ENCODE measurements at regions not wholly inside any gene's neighbourhood (a gene's known extent, or its start where the extent isn't known, plus 50 kb on each side); places are given as distances from the start of the nearest gene placed in this dataset.
"Not testable (repeated sequence)": the region's sequence is repeated elsewhere in the genome, so short reads cannot be mapped to it uniquely, and the experiment has no call there.

GRCh38 chr12:114032801-114033200 lies 66.7 kb upstream of the RBM19 start:
- no peak for DNase-seq
- intact Hi-C loops (cut with DNase I) = no loop called here
- H3K27me3 ChIP-seq = no peaks in the 10 kb centered on the region
- H3K4me3 ChIP-seq = no peak overlapping the region
- no peaks in the 10 kb centered on the region for H3K9me3 ChIP-seq
- no peaks in the 10 kb centered on the region for H3K36me3 ChIP-seq (replicated peaks in 1 of 2; ENCODE audit: insufficient read depth in 1 of 2, low read depth in 2 of 2)
- 74 to 84% methylated on average over 3 of the region's 3 CpGs for WGBS, 2 donors
- TF ChIP-seq POLR2A (IDR thresholded peaks at IDR 0.05) (no peak), CTCF (IDR thresholded peaks at IDR 0.05) (no peak)
- no peaks in the 10 kb centered on the region for H3K4me1 ChIP-seq
- no peak overlapping the region for H3K27ac ChIP-seq
- no peak for ATAC-seq

GRCh38 chr12:114030451-114030850 lies 64.3 kb upstream of the RBM19 start:
- TF ChIP-seq POLR2A (IDR thresholded peaks at IDR 0.05) (no peak), CTCF (IDR thresholded peaks at IDR 0.05) (no peak)
- 13 to 22% methylated on average over 4 of the region's 4 CpGs for WGBS, 2 donors
- peaks cover 0 to 5% (median 0%) of the 10 kb centered on the region in 3 donors for H3K9me3 ChIP-seq
- H3K36me3 ChIP-seq (replicated peaks in 1 of 2; ENCODE audit: insufficient read depth in 1 of 2, low read depth in 2 of 2) = no peaks in the 10 kb centered on the region
- H3K4me3 ChIP-seq = no peak overlapping the region
- no peak overlapping the region for H3K27ac ChIP-seq
- DNase-seq = no peak
- intact Hi-C loops (cut with DNase I) = no loop called here
- H3K27me3 ChIP-seq = no peaks in the 10 kb centered on the region
- no peak for ATAC-seq
- no peaks in the 10 kb centered on the region for H3K4me1 ChIP-seq

GRCh38 chr12:114026805-114027204 lies 60.7 kb upstream of the RBM19 start:
- peaks cover 0 to 5% (median 0%) of the 10 kb centered on the region in 3 donors for H3K9me3 ChIP-seq
- no peaks in the 10 kb centered on the region for H3K36me3 ChIP-seq (replicated peaks in 1 of 2; ENCODE audit: insufficient read depth in 1 of 2, low read depth in 2 of 2)
- H3K27me3 ChIP-seq = no peaks in the 10 kb centered on the region
- intact Hi-C loops (cut with DNase I) = no loop called here
- TF ChIP-seq POLR2A (IDR thresholded peaks at IDR 0.05) (no peak), CTCF (IDR thresholded peaks at IDR 0.05) (no peak)
- H3K27ac ChIP-seq = no peak overlapping the region
- ATAC-seq = no peak
- no peaks in the 10 kb centered on the region for H3K4me1 ChIP-seq
- DNase-seq = no peak
- no peak overlapping the region for H3K4me3 ChIP-seq
- WGBS, 2 donors = 76 to 85% methylated on average over 4 of the region's 4 CpGs

GRCh38 chr12:114025935-114026334 lies 59.8 kb upstream of the RBM19 start:
- DNase-seq (no peak), ATAC-seq (no peak)
- TF ChIP-seq CTCF (IDR thresholded peaks at IDR 0.05) = no peak
- TF ChIP-seq POLR2A (IDR thresholded peaks at IDR 0.05) = no peak
- 20 to 29% methylated on average over 1 to 3 of the region's 3 CpGs for WGBS, 2 donors
- H3K9me3 ChIP-seq = peaks cover 0 to 5% (median 0%) of the 10 kb centered on the region in 3 donors
- H3K36me3 ChIP-seq (replicated peaks in 1 of 2; ENCODE audit: insufficient read depth in 1 of 2, low read depth in 2 of 2) = no peaks in the 10 kb centered on the region
- H3K4me1 ChIP-seq = no peaks in the 10 kb centered on the region
- H3K27ac ChIP-seq = no peak overlapping the region
- H3K27me3 ChIP-seq = no peaks in the 10 kb centered on the region
- intact Hi-C loops (cut with DNase I) = no loop called here
- H3K4me3 ChIP-seq = no peak overlapping the region

GRCh38 chr12:114022081-114022480 lies 56.0 kb upstream of the RBM19 start:
- H3K4me3 ChIP-seq; H3K36me3 ChIP-seq (replicated peaks in 1 of 2; ENCODE audit: insufficient read depth in 1 of 2, low read depth in 2 of 2); H3K4me1 ChIP-seq; ATAC-seq; H3K27ac ChIP-seq; H3K9me3 ChIP-seq; H3K27me3 ChIP-seq; DNase-seq; intact Hi-C loops (cut with DNase I): not testable (repeated sequence)
- 72 to 77% methylated on average over 5 of the region's 5 CpGs for WGBS, 2 donors

All from body of pancreas (tissue), 4 donors.